ENCODE measurements at regions not wholly inside any gene's neighbourhood (a gene's known extent, or its start where the extent isn't known, plus 50 kb on each side); places are given as distances from the start of the nearest gene placed in this dataset.

- Histone ChIP-seq H3K9ac (ENCODE audit: insufficient read depth in 1 of 2, low read depth in 2 of 2, low read length in 2 of 2) (no peak overlapping the region), H3K9me3 (replicated peaks; ENCODE audit: control insufficient read depth, insufficient read depth, low read depth, low read length) (no peaks in the 10 kb centered on the region), H3K36me3 (ENCODE audit: control insufficient read depth, insufficient read depth, low read length) (no peaks in the 10 kb centered on the region), H3K4me3 (no peak overlapping the region), H3K79me2 (ENCODE audit: control insufficient read depth, insufficient read depth, low read length) (no peaks in the 10 kb centered on the region), H3K4me2 (ENCODE audit: insufficient read depth, low read length) (no peak overlapping the region), H3K4me1 (replicated peaks in 1 of 2; ENCODE audit: control insufficient read depth in 2 of 2, insufficient read depth in 2 of 2, low read length in 2 of 2) (no peaks in the 10 kb centered on the region), H3K27me3 (ENCODE audit: control insufficient read depth in 2 of 2, insufficient read depth in 2 of 2, low read length in 2 of 2) (peaks cover 0 to 5% of the 10 kb centered on the region in 2 experiments; a peak in 2 of 5 replicates), H3K9me1 (ENCODE audit: control insufficient read depth, insufficient read depth, low read length) (no peaks in the 10 kb centered on the region), H2AFZ (ENCODE audit: low read depth, low read length) (no peak overlapping the region), H3K27ac (ENCODE audit: extremely low read depth, low read depth, low read length) (no peak overlapping the region), H4K20me1 (replicated peaks; ENCODE audit: control insufficient read depth, insufficient read depth, low read length) (no peaks in the 10 kb centered on the region)
- no peak for TF ChIP-seq HOXB6 (CRISPR knock-in tag; IDR thresholded peaks at IDR 0.05; ENCODE audit: borderline replicate concordance)
- no peak for TF ChIP-seq ZBTB26 (CRISPR knock-in tag; IDR thresholded peaks at IDR 0.05)
- TF ChIP-seq POLR2AphosphoS2 (IDR thresholded peaks at IDR 0.05; ENCODE audit: low read length): no peak
- no peak for TF ChIP-seq RFX5 (IDR thresholded peaks at IDR 0.05; ENCODE audit: low read depth, low read length)
- TF ChIP-seq ZNF324 (CRISPR knock-in tag; IDR thresholded peaks at IDR 0.05): no peak
- TF ChIP-seq YBX1 (IDR thresholded peaks at IDR 0.05): no peak
- no peak for TF ChIP-seq MCM2 (IDR thresholded peaks at IDR 0.05; ENCODE audit: low read depth)
- no peak for TF ChIP-seq STAT5B (CRISPR knock-in tag; IDR thresholded peaks at IDR 0.05)
- TF ChIP-seq IRF2 (CRISPR knock-in tag; IDR thresholded peaks at IDR 0.05): no peak
- no peak for TF ChIP-seq JUNB (CRISPR knock-in tag; conservative IDR thresholded peaks at IDR 0.05)
- TF ChIP-seq KDM2B (CRISPR knock-in tag; IDR thresholded peaks at IDR 0.05): no peak
- WGBS (ENCODE audit: insufficient coverage, low coverage, missing lambda C conversion rate): 0% methylated on average over 2 of the region's 2 CpGs
- DNase-seq (ENCODE audit: extremely low read depth in 1 of 4, low spot score in 3 of 4) (no peak), ATAC-seq (no peak), FAIRE-seq (no peak)
- intact Hi-C loops (cut with micrococcal nuclease) (no loop called here), in situ Hi-C loops (cut with MboI) (no loop called here)
- CTCF ChIA-PET (ENCODE audit: low intra/inter-chr PET ratio): no interaction called here
- BruUV-seq (replicated peaks): no TSS peak
- POLR2A ChIA-PET: no interaction called here
Measured at GRCh38 chr2:8139668-8140200, 542.1 kb upstream of the ID2 start.

All from K562 (cell line).